ENCODE measurements at regions not wholly inside any gene's neighbourhood (a gene's known extent, or its start where the extent isn't known, plus 50 kb on each side); places are given as distances from the start of the nearest gene placed in this dataset.

DNA sequence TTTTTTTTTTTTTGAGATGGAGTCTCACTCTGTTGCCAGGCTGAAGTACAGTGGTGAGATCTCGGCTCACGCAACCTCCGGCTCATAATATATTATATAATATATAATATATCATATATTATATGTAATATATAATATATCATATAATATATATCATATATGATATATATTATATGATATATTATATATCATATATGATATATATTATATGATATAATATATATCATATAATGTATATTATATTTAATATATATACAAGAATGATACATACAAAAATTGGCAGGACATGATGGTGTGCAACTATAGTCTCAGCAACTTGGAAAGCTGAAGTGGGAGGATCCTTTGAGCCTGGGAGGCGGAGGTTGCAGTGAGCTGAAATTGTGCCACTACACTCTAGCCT, 1725.5 kb downstream of the MRPL39 start (continued):
- TF ChIP-seq, protein P1, sequence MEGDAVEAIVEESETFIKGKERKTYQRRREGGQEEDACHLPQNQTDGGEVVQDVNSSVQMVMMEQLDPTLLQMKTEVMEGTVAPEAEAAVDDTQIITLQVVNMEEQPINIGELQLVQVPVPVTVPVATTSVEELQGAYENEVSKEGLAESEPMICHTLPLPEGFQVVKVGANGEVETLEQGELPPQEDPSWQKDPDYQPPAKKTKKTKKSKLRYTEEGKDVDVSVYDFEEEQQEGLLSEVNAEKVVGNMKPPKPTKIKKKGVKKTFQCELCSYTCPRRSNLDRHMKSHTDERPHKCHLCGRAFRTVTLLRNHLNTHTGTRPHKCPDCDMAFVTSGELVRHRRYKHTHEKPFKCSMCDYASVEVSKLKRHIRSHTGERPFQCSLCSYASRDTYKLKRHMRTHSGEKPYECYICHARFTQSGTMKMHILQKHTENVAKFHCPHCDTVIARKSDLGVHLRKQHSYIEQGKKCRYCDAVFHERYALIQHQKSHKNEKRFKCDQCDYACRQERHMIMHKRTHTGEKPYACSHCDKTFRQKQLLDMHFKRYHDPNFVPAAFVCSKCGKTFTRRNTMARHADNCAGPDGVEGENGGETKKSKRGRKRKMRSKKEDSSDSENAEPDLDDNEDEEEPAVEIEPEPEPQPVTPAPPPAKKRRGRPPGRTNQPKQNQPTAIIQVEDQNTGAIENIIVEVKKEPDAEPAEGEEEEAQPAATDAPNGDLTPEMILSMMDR (IDR thresholded peaks at IDR 0.05; ENCODE audit: control extremely low read depth in 1 of 3, insufficient read depth in 1 of 3, low read depth in 1 of 3, low read length in 3 of 3) = no peak
- TF ChIP-seq TCF12 (IDR thresholded peaks at IDR 0.05; ENCODE audit: low read depth, low read length) (no peak), HDAC6 (IDR thresholded peaks at IDR 0.05; ENCODE audit: low read depth, low read length) (no peak), BACH1 (IDR thresholded peaks at IDR 0.05; ENCODE audit: low read length) (no peak), ZNF274 (IDR thresholded peaks at IDR 0.05; ENCODE audit: borderline replicate concordance, extremely low read depth, low read length) (no peak)
